ENCODE measurements at regions not wholly inside any gene's neighbourhood (a gene's known extent, or its start where the extent isn't known, plus 50 kb on each side); places are given as distances from the start of the nearest gene placed in this dataset.

DNA sequence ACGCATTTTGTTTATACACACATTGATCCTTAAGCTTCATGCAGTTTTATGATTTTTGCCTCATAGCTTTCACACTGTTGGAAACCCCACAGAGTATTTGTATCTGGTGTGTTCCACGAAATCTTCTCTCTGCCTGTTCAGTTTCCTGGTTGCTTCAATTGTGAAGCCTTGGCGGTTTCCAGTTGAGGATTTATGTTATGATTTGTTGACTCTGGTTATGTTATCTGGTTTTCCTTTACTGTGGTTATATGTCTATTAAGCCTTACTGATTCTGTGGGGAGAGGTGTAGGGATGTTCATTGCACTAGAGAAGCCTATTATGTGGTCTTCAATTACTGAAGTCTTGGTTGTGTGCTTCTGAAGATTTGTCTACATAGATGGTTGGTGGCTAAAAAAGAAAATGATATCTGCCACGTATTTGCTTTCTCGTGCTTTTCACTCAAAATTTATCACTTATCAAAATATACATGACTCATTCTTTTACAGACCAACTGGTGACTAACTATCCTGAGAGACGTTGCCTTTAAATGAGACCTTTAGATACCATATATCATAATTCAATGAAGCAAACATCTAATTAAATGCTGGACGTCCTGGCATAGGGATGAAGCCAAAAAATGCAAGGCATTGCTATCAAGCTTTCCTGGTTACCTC is 488.0 kb upstream of the B3GALT2 start:
- DNase-seq: no peak
- Mint-ChIP-seq H3K36me3 (ENCODE audit: low read depth) (no peaks in the 10 kb centered on the region), H3K4me3 (no peak overlapping the region), H3K9me3 (no peaks in the 10 kb centered on the region), H3K4me1 (no peaks in the 10 kb centered on the region), H3K27ac (no peak overlapping the region), H3K27me3 (ENCODE audit: low read depth, poor library complexity) (no peaks in the 10 kb centered on the region)
- TF ChIP-seq CTCF (IDR thresholded peaks at IDR 0.05): no peak

GRCh38 chr1:193666485-193667083 is 480.2 kb upstream of the B3GALT2 start:
- Mint-ChIP-seq H3K4me3 (no peak overlapping the region), H3K27me3 (ENCODE audit: low read depth, poor library complexity) (peaks cover 5% of the 10 kb centered on the region)

GRCh38 chr1:193663965-193664364 is 477.6 kb upstream of the B3GALT2 start:
- TF ChIP-seq CTCF (IDR thresholded peaks at IDR 0.05): no peak
- H3K4me1 Mint-ChIP-seq: no peaks in the 10 kb centered on the region
- no peaks in the 10 kb centered on the region for H3K9me3 Mint-ChIP-seq
- H3K4me3 Mint-ChIP-seq: no peak overlapping the region
- H3K27me3 Mint-ChIP-seq (ENCODE audit: low read depth, poor library complexity): peaks cover 5% of the 10 kb centered on the region
- DNase-seq: no peak
- no peaks in the 10 kb centered on the region for H3K36me3 Mint-ChIP-seq (ENCODE audit: low read depth)
- H3K27ac Mint-ChIP-seq: no peak overlapping the region

More at GRCh38 chr1:193666485-193667083, 480.2 kb upstream of the B3GALT2 start:
- H3K9me3 Mint-ChIP-seq: no peaks in the 10 kb centered on the region
- H3K36me3 Mint-ChIP-seq (ENCODE audit: low read depth): no peaks in the 10 kb centered on the region
- no peak for TF ChIP-seq CTCF (IDR thresholded peaks at IDR 0.05)
- H3K27ac Mint-ChIP-seq: no peak overlapping the region
- no peaks in the 10 kb centered on the region for H3K4me1 Mint-ChIP-seq
- DNase-seq: no peak

GRCh38 chr1:193662030-193662429 is 475.6 kb upstream of the B3GALT2 start:
- no peaks in the 10 kb centered on the region for H3K9me3 Mint-ChIP-seq
- H3K27ac Mint-ChIP-seq: no peak overlapping the region
- no peak for DNase-seq
- H3K36me3 Mint-ChIP-seq (ENCODE audit: low read depth): no peaks in the 10 kb centered on the region
- TF ChIP-seq CTCF (IDR thresholded peaks at IDR 0.05): no peak
- no peak overlapping the region for H3K4me3 Mint-ChIP-seq
- no peaks in the 10 kb centered on the region for H3K4me1 Mint-ChIP-seq
- peaks cover 8% of the 10 kb centered on the region for H3K27me3 Mint-ChIP-seq (ENCODE audit: low read depth, poor library complexity)

DNA sequence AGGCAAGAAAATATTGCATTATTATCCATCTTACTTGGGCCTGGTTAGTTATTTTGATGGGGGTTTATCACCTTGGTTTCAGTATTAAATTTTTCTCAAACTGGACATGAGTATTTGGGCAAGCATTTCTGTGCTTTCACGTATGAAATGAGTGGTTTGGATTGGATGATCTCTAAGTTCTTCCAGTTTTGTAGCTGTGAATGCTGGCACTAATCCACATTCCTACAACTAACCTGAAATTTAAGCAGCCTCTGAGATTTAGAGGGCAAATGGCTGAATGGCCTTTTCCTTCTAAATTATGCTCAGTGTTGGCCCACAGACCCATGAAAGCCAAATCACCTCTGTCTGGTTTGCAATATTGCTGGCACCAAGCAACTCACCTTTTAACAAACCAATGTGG is 475.0 kb upstream of the B3GALT2 start:
- DNase-seq: no peak
- no peak for TF ChIP-seq CTCF (IDR thresholded peaks at IDR 0.05)
- H3K27me3 Mint-ChIP-seq (ENCODE audit: low read depth, poor library complexity): peaks cover 4% of the 10 kb centered on the region
- H3K27ac Mint-ChIP-seq: no peak overlapping the region
- H3K4me3 Mint-ChIP-seq: no peak overlapping the region
- H3K36me3 Mint-ChIP-seq (ENCODE audit: low read depth): no peaks in the 10 kb centered on the region
- H3K9me3 Mint-ChIP-seq: no peaks in the 10 kb centered on the region
- H3K4me1 Mint-ChIP-seq: no peaks in the 10 kb centered on the region

- no peak overlapping the region for H3K4me3 Mint-ChIP-seq
- no peak overlapping the region for H3K27ac Mint-ChIP-seq
- peaks cover 3% of the 10 kb centered on the region for H3K27me3 Mint-ChIP-seq (ENCODE audit: low read depth, poor library complexity)
- no peaks in the 10 kb centered on the region for H3K4me1 Mint-ChIP-seq
- no peaks in the 10 kb centered on the region for H3K36me3 Mint-ChIP-seq (ENCODE audit: low read depth)
- TF ChIP-seq CTCF (IDR thresholded peaks at IDR 0.05): no peak
- no peaks in the 10 kb centered on the region for H3K9me3 Mint-ChIP-seq
- no peak for DNase-seq
Observed at GRCh38 chr1:193660428-193660827, 474.0 kb upstream of the B3GALT2 start.
